GM21576 (cell line): ENCODE measurements at regions not wholly inside any gene's neighbourhood (a gene's known extent, or its start where the extent isn't known, plus 50 kb on each side); places are given as distances from the start of the nearest gene placed in this dataset.

Experiments used
- ATAC-seq: cut with Tn5 transposase; IDR thresholded peaks from one replicate; pipeline ENCODE4 v1.9.1; 2021; ENCODE audit warnings: mild to moderate bottlenecking, moderate library complexity; ENCODE audit not compliant: unreplicated experiment

- no peak for ATAC-seq
These were observed 297.3 kb downstream of the MAF start for GRCh38 chr16:79303206-79303605.

- ATAC-seq, result no peak
These were observed 297.8 kb downstream of the MAF start for GRCh38 chr16:79302731-79303130.

DNA sequence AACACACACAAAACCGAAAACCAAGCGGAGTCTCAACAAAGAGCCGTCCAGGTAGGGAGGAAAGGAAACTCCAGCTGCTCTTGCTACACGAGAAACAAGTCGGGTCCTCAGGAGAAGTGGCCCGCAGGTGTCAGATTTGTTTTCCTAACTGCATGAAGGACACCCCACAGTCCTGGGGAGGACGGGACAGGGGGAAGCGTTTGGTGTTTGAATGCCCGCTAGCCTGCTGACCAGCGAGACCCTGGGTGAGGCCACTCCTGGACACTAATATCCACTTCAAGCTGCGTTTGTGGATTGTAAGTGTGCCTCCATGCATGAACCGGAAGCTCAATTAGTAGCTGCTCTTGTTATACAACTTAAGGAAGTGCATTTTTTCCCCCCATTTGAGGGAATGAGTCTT lies 299.5 kb downstream of the MAF start:
- no peak for ATAC-seq

- ATAC-seq, result no peak
These were observed 301.4 kb downstream of the MAF start for GRCh38 chr16:79298894-79299799.

DNA sequence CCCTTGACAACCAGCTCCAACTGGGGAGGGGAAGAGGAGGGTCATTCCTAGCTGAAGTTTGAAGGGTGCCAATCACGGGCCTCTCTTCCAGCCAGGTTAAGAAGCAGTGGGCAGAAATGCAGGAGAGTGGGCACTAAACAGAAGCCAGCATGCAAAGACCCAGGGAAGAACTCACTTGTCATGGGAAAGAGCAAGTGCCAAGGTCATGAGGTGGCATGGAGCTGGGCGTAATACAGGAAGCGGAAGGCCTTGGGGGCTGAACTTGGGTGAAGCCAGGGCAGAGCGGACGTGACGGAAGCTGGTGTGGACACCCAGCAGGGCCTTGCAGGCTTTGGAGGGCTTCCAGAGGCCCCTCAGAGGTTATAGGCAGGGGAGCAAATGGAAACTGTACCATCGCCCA lies 302.1 kb downstream of the MAF start:
- ATAC-seq, result no peak

DNA sequence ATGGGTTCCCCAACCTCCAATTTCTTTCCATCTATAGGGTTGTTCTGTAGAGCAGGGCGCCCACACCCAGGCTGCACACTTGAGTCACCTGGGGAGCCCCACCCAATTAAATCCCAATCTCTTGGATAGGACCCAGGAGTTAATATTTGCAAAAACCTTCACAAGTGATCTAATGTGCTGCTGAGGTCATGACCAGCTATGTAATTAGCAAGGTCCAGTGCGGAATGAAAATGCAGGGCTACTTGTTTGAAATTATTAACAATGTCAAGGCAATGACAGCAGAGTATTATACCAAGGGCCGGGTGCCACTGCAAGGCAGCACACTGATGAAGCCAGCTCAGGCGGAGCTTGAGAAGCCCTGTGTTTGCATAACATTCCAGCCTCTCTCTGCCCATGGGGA lies 302.7 kb downstream of the MAF start:
- ATAC-seq, result no peak

DNA sequence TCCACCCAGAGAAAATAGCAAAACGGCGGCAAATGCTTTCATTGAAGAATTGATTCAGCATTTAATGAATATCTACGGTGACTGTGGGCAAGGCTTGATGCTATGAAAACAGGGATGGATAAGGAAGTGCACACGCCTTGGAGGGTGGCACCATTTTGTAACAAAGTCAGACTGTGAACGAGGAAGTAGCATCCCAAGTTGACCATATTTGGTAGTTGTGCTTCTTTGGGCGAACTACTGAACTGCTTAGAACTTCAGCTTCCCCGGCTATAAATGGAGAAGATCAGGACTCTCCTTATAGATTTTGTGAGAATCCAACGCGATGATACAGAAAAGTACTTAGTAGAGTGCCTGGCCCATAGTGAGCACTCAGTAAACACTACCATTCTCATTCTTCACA lies 303.2 kb downstream of the MAF start:
- ATAC-seq, result no peak

- ATAC-seq, result no peak
These were observed 304.0 kb downstream of the MAF start for GRCh38 chr16:79296491-79296890.

DNA sequence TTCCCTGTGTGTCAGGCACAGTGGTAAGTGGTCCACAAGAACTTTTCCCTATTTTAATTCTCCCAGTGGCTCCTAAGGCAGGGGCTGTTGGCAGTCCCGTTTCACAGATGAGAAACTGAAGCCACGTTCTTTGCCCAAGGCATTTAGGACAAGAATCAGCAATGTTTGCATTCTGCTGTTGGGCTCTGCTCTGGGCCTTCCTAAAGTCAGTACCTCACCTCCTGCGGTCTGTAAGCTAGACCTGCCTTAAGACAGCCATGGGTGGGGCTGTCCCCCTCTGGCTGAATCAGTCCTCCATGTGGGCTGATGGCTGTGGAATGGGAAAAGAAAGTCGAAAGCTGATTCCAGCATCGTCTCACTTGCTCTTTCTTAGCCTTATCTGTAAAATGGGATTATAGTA lies 304.8 kb downstream of the MAF start:
- no peak for ATAC-seq

GRCh38 chr16:79295162-79295561 lies 305.4 kb downstream of the MAF start:
- no peak for ATAC-seq

GRCh38 chr16:79294568-79294967 lies 306.0 kb downstream of the MAF start:
- no peak for ATAC-seq

- no peak for ATAC-seq
These were observed 306.6 kb downstream of the MAF start for GRCh38 chr16:79293836-79294460.

GRCh38 chr16:79288066-79288465 lies 312.5 kb downstream of the MAF start:
- no peak for ATAC-seq

DNA sequence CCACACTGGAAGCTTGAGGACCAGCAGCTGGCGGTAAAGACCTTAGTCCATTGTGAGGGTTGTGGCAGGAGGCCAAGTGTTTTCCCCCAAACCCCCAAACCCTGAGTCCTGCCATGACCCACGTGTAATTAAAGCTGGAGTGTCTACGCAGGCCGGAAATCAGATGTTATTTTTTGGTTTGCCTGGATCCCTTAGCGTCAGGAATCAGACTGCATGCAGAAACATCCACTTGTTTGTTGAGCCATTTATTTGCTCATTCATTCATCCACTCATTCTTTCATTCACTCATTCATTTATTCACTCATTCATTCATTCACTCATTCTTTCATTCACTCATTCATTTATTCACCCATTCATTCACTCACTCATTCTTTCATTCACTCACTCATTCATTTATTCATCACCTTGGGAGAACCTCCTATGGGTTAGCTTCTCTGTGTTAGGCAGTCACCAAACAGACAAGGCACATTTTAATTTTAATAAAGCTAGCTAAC lies 313.1 kb downstream of the MAF start:
- no peak for ATAC-seq

DNA sequence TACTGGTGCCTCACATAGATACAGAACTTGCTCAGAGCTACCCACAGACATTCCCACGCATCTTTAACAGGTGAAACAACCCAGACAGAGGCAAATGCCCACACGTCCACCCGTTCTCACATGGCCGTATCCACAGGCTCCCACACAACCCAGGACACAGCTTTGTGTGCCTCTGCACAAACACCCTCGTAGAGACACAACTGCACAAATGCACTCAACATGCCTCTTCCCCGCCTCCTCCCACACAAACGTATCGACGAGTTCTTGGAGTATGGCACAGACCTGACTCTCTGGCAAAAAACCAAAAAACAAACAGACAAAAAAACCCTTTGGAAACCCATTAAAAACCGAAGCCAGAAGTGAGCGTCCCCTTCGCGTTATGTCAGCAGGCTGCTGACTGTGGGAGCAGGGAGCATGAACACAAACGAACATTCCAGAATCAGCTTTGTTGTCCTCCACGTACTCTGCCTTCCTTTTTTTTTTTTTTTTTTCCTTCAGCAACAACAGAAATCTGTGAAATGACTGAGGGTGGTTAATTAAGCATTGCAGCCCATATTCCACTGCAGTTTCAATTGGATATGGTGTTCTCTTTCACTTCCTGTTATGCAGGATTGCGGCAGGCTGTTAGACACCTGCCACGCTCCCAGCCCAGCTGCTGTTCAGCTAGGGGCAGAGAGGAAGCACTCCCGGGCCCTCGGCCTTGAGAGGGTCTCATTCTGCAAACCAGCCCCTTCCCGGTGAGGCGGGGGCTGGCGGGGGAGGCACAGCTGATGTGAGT lies 313.7 kb downstream of the MAF start:
- peak; percentile 93 for ATAC-seq

- ATAC-seq, result no peak
These were observed 315.8 kb downstream of the MAF start for GRCh38 chr16:79284766-79285165.

GRCh38 chr16:79283578-79283977 lies 317.0 kb downstream of the MAF start:
- ATAC-seq, result peak; percentile 38

DNA sequence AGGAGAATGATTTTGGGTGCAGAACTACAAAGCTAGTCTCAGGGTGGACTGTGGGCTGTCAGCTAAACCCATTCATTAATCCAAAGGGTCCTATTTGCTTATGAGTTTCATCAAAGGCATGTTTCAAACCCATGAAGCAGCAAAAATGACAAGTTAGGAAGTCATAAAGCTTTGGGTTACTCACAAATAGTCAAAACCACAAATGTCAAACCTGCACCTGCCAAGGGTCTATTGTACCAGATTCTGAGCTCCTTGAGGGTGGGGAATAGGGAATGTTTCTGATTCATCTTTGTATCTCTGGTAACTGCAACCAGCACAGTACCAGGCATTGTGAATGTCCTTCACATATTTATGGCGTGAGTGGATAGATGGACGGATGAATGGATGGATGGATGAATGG lies 317.7 kb downstream of the MAF start:
- ATAC-seq, result no peak

DNA sequence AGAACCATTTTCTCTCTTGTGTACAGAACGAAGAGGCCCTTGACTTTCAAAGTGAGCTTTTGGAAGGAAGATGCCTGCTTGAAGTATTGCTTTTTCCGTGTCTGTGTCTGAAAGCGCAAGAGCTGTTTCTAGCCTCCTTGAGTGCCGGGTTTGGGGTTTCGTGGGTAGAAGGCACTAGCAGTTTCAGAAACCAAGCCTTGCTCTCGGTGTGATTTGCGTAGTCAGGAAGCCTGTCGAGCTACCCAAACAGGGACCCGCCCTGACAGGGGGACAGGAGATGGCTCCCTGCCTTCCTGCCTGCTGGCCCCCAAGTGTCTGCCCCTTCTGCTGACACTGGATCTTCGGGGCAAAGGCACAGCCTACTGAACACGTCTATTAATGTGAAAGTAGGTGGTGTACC lies 322.0 kb downstream of the MAF start:
- peak; percentile 91 for ATAC-seq

- no peak for ATAC-seq
These were observed 324.0 kb downstream of the MAF start for GRCh38 chr16:79276501-79276900.

DNA sequence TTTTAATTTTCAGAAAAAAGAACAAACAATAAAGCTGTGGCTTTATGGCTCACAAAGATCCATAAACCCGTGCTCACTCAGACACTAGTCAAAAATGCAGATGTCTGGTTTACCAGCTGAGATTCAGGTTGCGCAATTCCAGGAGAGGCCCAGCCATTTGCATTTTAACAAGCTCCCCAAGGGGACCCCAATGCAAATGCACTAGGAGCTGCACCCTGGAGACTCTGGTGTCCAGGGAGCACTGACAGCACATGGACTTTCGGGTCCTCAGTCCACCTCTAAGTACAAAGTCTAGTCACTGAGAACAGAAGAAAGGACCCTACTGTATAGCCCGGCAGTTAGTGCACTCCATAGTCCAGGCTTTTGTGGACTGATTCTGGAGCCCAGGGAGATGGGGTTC lies 326.3 kb downstream of the MAF start:
- ATAC-seq, result no peak
